Progenitor cell of endocrine pancreas (in vitro differentiated cells): ENCODE measurements at regions not wholly inside any gene's neighbourhood (a gene's known extent, or its start where the extent isn't known, plus 50 kb on each side); places are given as distances from the start of the nearest gene placed in this dataset.
"Not testable (repeated sequence)": the region's sequence is repeated elsewhere in the genome, so short reads cannot be mapped to it uniquely, and the experiment has no call there.

Source experiments
- DNase-seq: peaks from one replicate; pipeline ENCODE4 v3.0.0; 2021; ENCODE audit warnings: low spot score; ENCODE audit not compliant: unreplicated experiment
- H3K27ac Mint-ChIP-seq: 2 replicates; pipeline ENCODE4 v1.8.0; 2021; ENCODE audit warnings: mild to moderate bottlenecking, moderate library complexity, mixed read lengths
- H3K27me3 Mint-ChIP-seq: 2 replicates; pipeline ENCODE4 v1.8.0; 2021; ENCODE audit warnings: mixed read lengths
- H3K36me3 Mint-ChIP-seq: 2 replicates; pipeline ENCODE4 v1.8.0; 2022; ENCODE audit warnings: mixed read lengths; ENCODE audit not compliant: insufficient read depth
- H3K4me1 Mint-ChIP-seq: 2 replicates; pipeline ENCODE4 v1.8.0; 2021; ENCODE audit warnings: low read depth, mixed read lengths
- H3K4me3 Mint-ChIP-seq: 2 replicates; pipeline ENCODE4 v1.8.0; 2021; ENCODE audit warnings: low read depth, mild to moderate bottlenecking, moderate library complexity, mixed read lengths
- H3K9me3 Mint-ChIP-seq: 2 replicates; pipeline ENCODE4 v1.8.0; 2021; ENCODE audit warnings: low read depth, mixed read lengths
- TF ChIP-seq, protein P1 (sequence below): fragments of 200-600 bp; sonication (generic); IDR thresholded peaks from one replicate; pipeline ENCODE4 v1.5.0; 2021; ENCODE audit warnings: antibody characterized with exemption, mild to moderate bottlenecking; ENCODE audit not compliant: unreplicated experiment

DNA sequence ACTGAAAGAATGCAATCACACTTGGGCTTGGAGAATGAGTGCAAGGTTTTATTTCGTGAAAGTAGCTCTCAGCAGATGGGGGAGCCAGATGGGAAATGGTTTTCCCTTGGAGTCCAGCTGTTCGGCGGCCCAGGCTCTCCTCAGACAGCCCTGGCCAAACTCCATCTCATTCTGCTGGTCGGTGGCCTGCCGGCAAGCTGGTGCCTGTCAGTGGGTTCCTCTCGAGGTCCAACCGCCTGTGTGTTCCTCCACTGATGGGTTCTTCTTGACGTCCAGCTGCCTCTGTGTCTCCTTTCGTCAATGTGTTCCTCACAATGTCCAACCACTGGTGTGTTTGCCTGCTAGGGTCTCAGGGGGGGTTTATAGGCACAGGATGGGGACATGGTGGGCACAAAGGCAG lies 80.3 kb downstream of the POU3F4 start:
- Mint-ChIP-seq H3K27me3 (no peaks in the 10 kb centered on the region), H3K4me3 (no peak overlapping the region), H3K4me1 (no peaks in the 10 kb centered on the region), H3K9me3 (peaks cover 24% of the 10 kb centered on the region), H3K36me3 (no peaks in the 10 kb centered on the region), H3K27ac (no peak overlapping the region)
- TF ChIP-seq, protein P1, sequence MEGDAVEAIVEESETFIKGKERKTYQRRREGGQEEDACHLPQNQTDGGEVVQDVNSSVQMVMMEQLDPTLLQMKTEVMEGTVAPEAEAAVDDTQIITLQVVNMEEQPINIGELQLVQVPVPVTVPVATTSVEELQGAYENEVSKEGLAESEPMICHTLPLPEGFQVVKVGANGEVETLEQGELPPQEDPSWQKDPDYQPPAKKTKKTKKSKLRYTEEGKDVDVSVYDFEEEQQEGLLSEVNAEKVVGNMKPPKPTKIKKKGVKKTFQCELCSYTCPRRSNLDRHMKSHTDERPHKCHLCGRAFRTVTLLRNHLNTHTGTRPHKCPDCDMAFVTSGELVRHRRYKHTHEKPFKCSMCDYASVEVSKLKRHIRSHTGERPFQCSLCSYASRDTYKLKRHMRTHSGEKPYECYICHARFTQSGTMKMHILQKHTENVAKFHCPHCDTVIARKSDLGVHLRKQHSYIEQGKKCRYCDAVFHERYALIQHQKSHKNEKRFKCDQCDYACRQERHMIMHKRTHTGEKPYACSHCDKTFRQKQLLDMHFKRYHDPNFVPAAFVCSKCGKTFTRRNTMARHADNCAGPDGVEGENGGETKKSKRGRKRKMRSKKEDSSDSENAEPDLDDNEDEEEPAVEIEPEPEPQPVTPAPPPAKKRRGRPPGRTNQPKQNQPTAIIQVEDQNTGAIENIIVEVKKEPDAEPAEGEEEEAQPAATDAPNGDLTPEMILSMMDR = no peak
- DNase-seq = no peak

DNA sequence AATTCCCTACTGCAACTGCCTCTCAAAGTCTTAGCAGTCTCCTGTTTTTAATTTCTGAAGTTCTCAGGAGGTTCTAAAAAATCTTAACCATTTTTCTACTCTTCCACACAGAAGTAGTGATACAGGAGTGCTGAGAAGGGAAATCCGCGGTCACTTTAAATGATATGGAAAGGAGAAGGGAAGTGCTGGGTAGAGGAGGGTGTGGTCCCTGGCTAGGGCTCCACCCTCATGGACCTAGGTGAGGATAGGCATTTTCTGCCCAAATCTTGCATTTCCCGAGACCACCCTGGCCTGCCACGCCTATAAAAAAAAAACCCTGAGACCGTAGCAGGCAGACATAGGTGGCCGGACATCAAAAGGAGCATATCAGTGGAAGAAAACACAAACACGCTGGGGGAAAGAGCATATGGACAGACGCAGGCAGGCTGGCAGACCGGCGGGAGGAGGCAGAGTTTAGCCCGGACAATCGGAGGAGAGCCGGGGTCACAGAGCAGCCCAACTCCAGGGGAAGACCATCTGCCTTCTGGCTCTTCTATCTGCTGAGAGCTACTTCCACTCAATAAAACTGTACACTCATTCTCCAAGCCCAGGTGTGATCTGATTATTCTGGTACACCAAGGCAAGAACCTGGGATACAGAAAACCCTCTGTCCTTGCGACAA lies 85.7 kb downstream of the POU3F4 start:
- Mint-ChIP-seq H3K27me3 (peaks cover 12% of the 10 kb centered on the region), H3K36me3 (no peaks in the 10 kb centered on the region), H3K9me3 (peaks cover 7% of the 10 kb centered on the region), H3K27ac (no peak overlapping the region), H3K4me1 (peaks cover 1% of the 10 kb centered on the region), H3K4me3 (no peak overlapping the region)
- TF ChIP-seq, protein P1 = no peak
- DNase-seq = no peak

DNA sequence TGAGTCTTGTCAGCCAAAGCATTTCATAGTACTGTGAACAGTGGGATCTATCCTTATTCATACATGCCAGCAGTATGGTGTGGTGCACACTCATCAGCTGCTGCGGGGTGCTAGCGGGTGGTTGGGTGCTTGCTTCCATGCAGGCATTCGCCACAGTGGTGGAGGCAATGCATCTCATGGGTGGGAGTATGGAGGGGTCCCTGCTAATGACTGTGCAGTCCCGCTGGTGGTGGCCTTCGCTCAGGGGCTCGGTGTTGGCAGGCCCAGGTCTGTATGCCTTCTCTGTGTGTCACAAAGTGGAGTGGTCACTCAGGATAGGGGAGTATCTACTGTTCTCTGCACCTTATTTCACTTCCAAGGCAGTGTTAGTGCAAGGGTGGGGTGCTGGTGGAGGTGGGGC lies 122.6 kb downstream of the POU3F4 start:
- no peak overlapping the region for H3K4me3 Mint-ChIP-seq
- TF ChIP-seq, protein P1 = no peak
- H3K4me1 Mint-ChIP-seq = no peaks in the 10 kb centered on the region
- no peaks in the 10 kb centered on the region for H3K27me3 Mint-ChIP-seq
- peaks cover 24% of the 10 kb centered on the region for H3K9me3 Mint-ChIP-seq
- H3K27ac Mint-ChIP-seq = no peak overlapping the region
- no peak for DNase-seq
- H3K36me3 Mint-ChIP-seq = no peaks in the 10 kb centered on the region

DNA sequence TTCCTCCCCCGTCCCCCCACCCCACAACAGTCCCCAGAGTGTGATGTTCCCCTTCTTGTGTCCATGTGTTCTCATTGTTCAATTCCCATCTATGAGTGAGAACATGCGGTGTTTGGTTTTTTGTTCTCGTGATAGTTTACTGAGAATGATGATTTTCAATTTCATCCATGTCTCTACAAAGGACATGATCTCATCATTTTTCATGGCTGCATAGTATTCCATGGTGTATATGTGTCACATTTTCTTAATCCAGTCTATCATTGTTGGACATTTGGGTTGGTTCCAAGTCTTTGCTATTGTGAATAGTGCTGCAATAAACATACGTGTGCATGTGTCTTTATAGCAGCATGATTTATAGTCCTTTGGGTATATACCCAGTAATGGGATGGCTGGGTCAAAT lies 141.6 kb downstream of the POU3F4 start:
- not testable (repeated sequence) for H3K4me3 Mint-ChIP-seq, H3K27ac Mint-ChIP-seq, H3K36me3 Mint-ChIP-seq, DNase-seq, H3K27me3 Mint-ChIP-seq, H3K4me1 Mint-ChIP-seq
- H3K9me3 Mint-ChIP-seq = peaks cover 62% of the 10 kb centered on the region

DNA sequence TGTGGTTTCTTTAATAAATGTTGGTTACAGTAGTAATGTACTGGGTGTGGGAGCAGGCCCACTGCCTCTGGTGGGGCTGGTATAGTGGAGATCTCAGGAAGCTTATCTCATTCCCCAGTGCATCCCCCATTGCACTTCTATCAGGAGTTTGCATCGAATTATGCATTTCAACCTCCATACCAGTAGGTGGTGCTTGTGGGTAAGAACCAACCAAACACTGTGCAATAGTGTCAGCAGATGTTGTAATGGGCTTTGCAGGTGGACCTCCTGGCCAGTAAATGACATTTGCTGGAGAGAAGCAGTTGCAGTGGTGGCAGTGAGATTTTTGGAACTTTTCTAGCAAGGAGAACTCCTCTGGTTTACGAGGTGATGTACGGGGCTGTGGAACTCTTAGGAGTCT lies 150.6 kb downstream of the POU3F4 start:
- Mint-ChIP-seq H3K9me3 (peaks cover 46% of the 10 kb centered on the region), H3K27me3 (no peaks in the 10 kb centered on the region)
- no peak for DNase-seq

More for the DNA sequence above, 150.6 kb downstream of the POU3F4 start:
- TF ChIP-seq, protein P1 = peak; percentile 12
- Mint-ChIP-seq H3K27ac (no peak overlapping the region), H3K4me1 (no peaks in the 10 kb centered on the region), H3K36me3 (no peaks in the 10 kb centered on the region), H3K4me3 (no peak overlapping the region)
